Heart right ventricle (tissue), 16 donors: ENCODE measurements at regions not wholly inside any gene's neighbourhood (a gene's known extent, or its start where the extent isn't known, plus 50 kb on each side); places are given as distances from the start of the nearest gene placed in this dataset.

Experiments
- ATAC-seq, 8 donors: fragments of 200-7000 bp; cut with Tn5 transposase; one replicate each; pipeline ENCODE4 v1.9.1; 2020; ENCODE audit warnings: mild to moderate bottlenecking in 8 of 8, moderate library complexity in 8 of 8, moderate number of reproducible peaks in 1 of 8
- DNase-seq, 2 donors: peaks; one replicate each; pipeline ENCODE4 v3.0.0-alpha.2; 2020
- H3K27ac ChIP-seq, 10 donors: fragments of 200-600 bp; sonication (generic) in 2 of 10; one replicate each; pipeline versions ENCODE4 v1.5.0 to v1.8.0; 2020 to 2022; ENCODE audit warnings: mild to moderate bottlenecking in 3 of 10
- H3K27me3 ChIP-seq, 7 donors: fragments of 200-600 bp; one replicate each; pipeline ENCODE4 v1.8.0; 2021 to 2022; ENCODE audit warnings: mild to moderate bottlenecking in 2 of 7
- H3K36me3 ChIP-seq, 9 donors: fragments of 200-600 bp; sonication (generic) in 1 of 9; one replicate each; pipeline versions ENCODE4 v1.5.0 to v1.8.0; 2020 to 2022; ENCODE audit warnings: mild to moderate bottlenecking in 2 of 9
- H3K4me1 ChIP-seq, 9 donors: fragments of 200-600 bp; sonication (generic) in 1 of 9; one replicate each; pipeline versions ENCODE4 v1.5.0 to v1.8.0; 2020 to 2022; ENCODE audit warnings: mild to moderate bottlenecking in 4 of 9
- H3K4me3 ChIP-seq, 10 donors: fragments of 200-600 bp; sonication (generic) in 2 of 10; one replicate each; pipeline versions ENCODE4 v1.5.0 to v1.8.0; 2020 to 2022; ENCODE audit warnings: mild to moderate bottlenecking in 7 of 10, moderate library complexity in 2 of 10
- H3K9me3 ChIP-seq, 11 donors: fragments of 200-600 bp in 10 of 11; sonication (generic) in 2 of 11; one replicate each; pipeline versions ENCODE4 v1.5.0 to v1.8.0; 2013 to 2022; ENCODE audit warnings: mild to moderate bottlenecking in 2 of 11, control low read depth in 1 of 11, moderate library complexity in 1 of 11
- WGBS, 2 donors: extraction: QIAGEN DNeasy Blood & Tissue Kit; methylation state at CpG; one replicate each; pipeline ENCODE4 v1.1.7; 2013; ENCODE audit warnings: inconsistent platforms in 1 of 2; 5-methylcytosine and 5-hydroxymethylcytosine counted together
- intact Hi-C, 10 donors: fragments of 100-400 bp; cut with DNase I; formaldehyde crosslinking; loops; one replicate each; pipeline versions ENCODE4 v1.11.1 to v1.14.2; 2022
- TF ChIP-seq, protein P1 (sequence below), 9 donors: fragments of 200-600 bp; sonication (generic) in 2 of 9; IDR thresholded peaks; one replicate each; pipeline versions ENCODE4 v1.5.0 to v1.8.0; 2021 to 2022; ENCODE audit warnings: antibody characterized with exemption in 9 of 9, mild to moderate bottlenecking in 5 of 9, moderate library complexity in 1 of 9
- donor health status: Arrhythmogenic right ventricular cardiomyopathy.
- donor health status: ischemic (EF 13 %, LVEDD 7.1; RV severe dilation, severe dysfunction).
- donor health status: healthy with polysubstance abuse.
- donor health status: DM: no; HTN: yes; CAD: no.
- donor health status: DM: no; HTN: no; CAD: no.
- donor health status: ischemic (EF 25% LVEDD 6.9; RV normal size, moderate dysfunction).
- donor health status: ischemic (EF 25% LVEDD 5.7; RV mildly dilated, moderate dysfunction).
- donor health status: healthy.
- donor health status: DM: yes; HTN: yes; CAD: no.
- donor health status: Ischemic cardiomyopathy.
- donor health status: ischemic (EF 35%, LVEDD 5.7; RV mildly dilated, moderate dysfunction).
- donor health status: nonischemic (EF 11% LVEDD 7.7; RV severe dilation, severe dysfunction).
- donor health status: DM: yes; HTN: yes; CAD: no.
- donor health status: PGD.
- donor health status: ischemic (EF 29% LVEDD 5.4; RV normal size, mild dysfunction).
- donor health status: nonischemic (EF 23%, LVEDD 6.1; RV moderate dilation, normal function).

- WGBS, 2 donors: 76 to 77% methylated on average over 4 of the region's 4 CpGs
- ATAC-seq: no peak
- DNase-seq: no peak
- Histone ChIP-seq H3K27ac (no peak overlapping the region), H3K4me1 (no peaks in the 10 kb centered on the region), H3K9me3 (peaks cover 0 to 6% (median 0%) of the 10 kb centered on the region in 11 donors), H3K27me3 (peaks cover 0 to 3% (median 0%) of the 10 kb centered on the region in 7 donors), H3K4me3 (no peak overlapping the region), H3K36me3 (no peaks in the 10 kb centered on the region)
- TF ChIP-seq, protein P1, sequence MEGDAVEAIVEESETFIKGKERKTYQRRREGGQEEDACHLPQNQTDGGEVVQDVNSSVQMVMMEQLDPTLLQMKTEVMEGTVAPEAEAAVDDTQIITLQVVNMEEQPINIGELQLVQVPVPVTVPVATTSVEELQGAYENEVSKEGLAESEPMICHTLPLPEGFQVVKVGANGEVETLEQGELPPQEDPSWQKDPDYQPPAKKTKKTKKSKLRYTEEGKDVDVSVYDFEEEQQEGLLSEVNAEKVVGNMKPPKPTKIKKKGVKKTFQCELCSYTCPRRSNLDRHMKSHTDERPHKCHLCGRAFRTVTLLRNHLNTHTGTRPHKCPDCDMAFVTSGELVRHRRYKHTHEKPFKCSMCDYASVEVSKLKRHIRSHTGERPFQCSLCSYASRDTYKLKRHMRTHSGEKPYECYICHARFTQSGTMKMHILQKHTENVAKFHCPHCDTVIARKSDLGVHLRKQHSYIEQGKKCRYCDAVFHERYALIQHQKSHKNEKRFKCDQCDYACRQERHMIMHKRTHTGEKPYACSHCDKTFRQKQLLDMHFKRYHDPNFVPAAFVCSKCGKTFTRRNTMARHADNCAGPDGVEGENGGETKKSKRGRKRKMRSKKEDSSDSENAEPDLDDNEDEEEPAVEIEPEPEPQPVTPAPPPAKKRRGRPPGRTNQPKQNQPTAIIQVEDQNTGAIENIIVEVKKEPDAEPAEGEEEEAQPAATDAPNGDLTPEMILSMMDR (IDR thresholded peaks at IDR 0.05): no peak
- intact Hi-C loops: no loop called here
Measured at GRCh38 chr5:147036691-147037245, 158.2 kb upstream of the PPP2R2B start.

- no peak overlapping the region for H3K4me3 ChIP-seq
- intact Hi-C loops: no loop called here
- H3K27me3 ChIP-seq: peaks cover 0 to 11% (median 0%) of the 10 kb centered on the region in 7 donors
- DNase-seq: no peak
- WGBS, 2 donors: 80 to 89% methylated on average over 3 of the region's 3 CpGs
- H3K36me3 ChIP-seq: no peaks in the 10 kb centered on the region
- no peaks in the 10 kb centered on the region for H3K4me1 ChIP-seq
- ATAC-seq: no peak
- peaks cover 0 to under 1% (median 0%) of the 10 kb centered on the region in 11 donors for H3K9me3 ChIP-seq
- TF ChIP-seq, protein P1 (IDR thresholded peaks at IDR 0.05): no peak
- H3K27ac ChIP-seq: no peak overlapping the region
Measured at GRCh38 chr5:147037515-147038205, 159.1 kb upstream of the PPP2R2B start.

GRCh38 chr5:147040856-147041255, 162.3 kb upstream of the PPP2R2B start:
- Histone ChIP-seq H3K27me3 (peaks cover 0 to 26% (median 3%) of the 10 kb centered on the region in 7 donors), H3K9me3 (no peaks in the 10 kb centered on the region), H3K36me3 (no peaks in the 10 kb centered on the region), H3K4me3 (no peak overlapping the region), H3K27ac (no peak overlapping the region), H3K4me1 (no peaks in the 10 kb centered on the region)
- ATAC-seq: no peak
- TF ChIP-seq, protein P1 (IDR thresholded peaks at IDR 0.05): no peak
- intact Hi-C loops: no loop called here
- no peak for DNase-seq
- 83 to 85% methylated on average over 3 of the region's 3 CpGs for WGBS, 2 donors

DNA sequence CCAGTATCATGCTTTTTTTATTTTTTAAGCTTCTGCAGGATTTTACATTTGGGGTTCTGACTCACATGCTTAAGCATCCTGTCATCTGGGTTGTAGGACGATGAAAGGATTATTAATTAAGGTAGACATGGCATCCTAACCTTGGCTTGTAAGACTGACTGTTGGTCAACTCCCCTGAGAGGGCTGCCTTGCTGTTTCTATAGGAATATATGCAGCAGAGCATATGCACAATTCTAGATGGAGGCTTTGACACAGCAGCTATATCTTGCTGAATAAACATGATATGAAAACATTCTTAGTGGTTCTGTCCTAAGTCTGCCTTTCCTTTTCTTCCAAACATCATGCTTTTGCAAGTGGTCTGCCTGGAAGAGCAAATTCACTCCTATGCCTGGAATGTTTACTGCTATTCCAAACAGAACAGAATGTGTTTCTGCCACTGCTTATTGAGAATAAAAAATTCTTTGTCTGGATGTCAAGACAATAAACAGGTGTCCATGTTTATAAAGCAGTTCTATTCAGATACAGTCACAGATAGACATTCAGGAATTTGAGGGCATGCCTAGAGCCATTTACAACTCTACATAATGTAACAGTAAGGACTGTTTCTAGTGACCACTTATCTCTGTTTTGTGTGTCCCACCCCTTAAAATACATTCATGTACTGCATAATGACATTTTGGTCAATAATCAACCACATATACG, 166.2 kb upstream of the PPP2R2B start:
- 54 to 67% methylated on average over 2 of the region's 2 CpGs for WGBS, 2 donors
- intact Hi-C loops: no loop called here
- H3K27ac ChIP-seq: no peak overlapping the region
- ATAC-seq (no peak), DNase-seq (no peak)
- no peaks in the 10 kb centered on the region for H3K36me3 ChIP-seq
- H3K4me3 ChIP-seq: no peak overlapping the region
- no peaks in the 10 kb centered on the region for H3K9me3 ChIP-seq
- H3K27me3 ChIP-seq: peaks cover 0 to 28% (median 3%) of the 10 kb centered on the region in 7 donors
- no peaks in the 10 kb centered on the region for H3K4me1 ChIP-seq
- TF ChIP-seq, protein P1 (IDR thresholded peaks at IDR 0.05): no peak
